Esophagus muscularis mucosa (tissue), 4 donors: ENCODE measurements at regions not wholly inside any gene's neighbourhood (a gene's known extent, or its start where the extent isn't known, plus 50 kb on each side); places are given as distances from the start of the nearest gene placed in this dataset.

Experiments
- DNase-seq: peaks from one replicate; pipeline ENCODE4 v3.0.0-alpha.2; 2017; ENCODE audit errors: extremely low spot score
- H3K27ac ChIP-seq, 4 donors: fragments of 200-600 bp; sonication (generic); replicated peaks in 1 of 4; 1 replicate in 3 of 4; 2 replicates in 1 of 4; pipeline ENCODE4 v1.5.1; 2016 to 2019; ENCODE audit warnings: mild to moderate bottlenecking in 1 of 4
- H3K27me3 ChIP-seq, 4 donors: fragments of 200-600 bp; sonication (generic); one replicate each; pipeline versions ENCODE4 v1.5.1 to v1.6.0; 2016 to 2019
- H3K36me3 ChIP-seq, 4 donors: fragments of 200-600 bp; sonication (generic); one replicate each; pipeline ENCODE4 v1.5.1; 2016 to 2019
- H3K4me1 ChIP-seq, 4 donors: fragments of 200-600 bp; sonication (generic); one replicate each; pipeline ENCODE4 v1.5.1; 2016 to 2019
- H3K4me3 ChIP-seq, 4 donors: fragments of 200-600 bp; sonication (generic); 1 replicate in 2 of 4; 2 replicates in 2 of 4; pipeline ENCODE4 v1.5.1; 2016 to 2019; ENCODE audit warnings: mild to moderate bottlenecking in 4 of 4, moderate library complexity in 1 of 4
- H3K9me3 ChIP-seq, 4 donors: fragments of 200-600 bp; sonication (generic); 1 replicate in 3 of 4; 2 replicates in 1 of 4; pipeline ENCODE4 v1.5.1; 2016 to 2019
- CTCF ChIP-seq, 3 experiments: fragments of 200-600 bp in 2 of 3; fragments of 450-650 bp in 1 of 3; sonication (generic) in 2 of 3; IDR thresholded peaks; one replicate each; pipeline ENCODE4 v1.5.1; 2017 to 2019; ENCODE audit warnings: antibody characterized with exemption in 3 of 3, mild to moderate bottlenecking in 2 of 3, moderate library complexity in 1 of 3
- EP300 ChIP-seq: sonication (generic); formaldehyde crosslinking; IDR thresholded peaks from one replicate; pipeline ENCODE4 v1.6.1; 2017; ENCODE audit warnings: antibody characterized with exemption
- POLR2A ChIP-seq: fragments of 450-650 bp; IDR thresholded peaks from one replicate; pipeline ENCODE4 v1.6.1; 2017; ENCODE audit warnings: antibody characterized with exemption, moderate library complexity, mild to moderate bottlenecking, low read depth
- POLR2AphosphoS5 ChIP-seq, 2 donors: sonication (generic); formaldehyde crosslinking; IDR thresholded peaks; one replicate each; pipeline ENCODE4 v1.6.1; 2017; ENCODE audit warnings: antibody characterized with exemption in 2 of 2
- WGBS: methylation state at CpG from one replicate; pipeline ENCODE4 v1.1.5; 2018; 5-methylcytosine and 5-hydroxymethylcytosine counted together
- intact Hi-C: fragments of 100-400 bp; cut with DNase I; formaldehyde crosslinking; loops from one replicate; pipeline ENCODE4 v1.15.1; 2023

DNA sequence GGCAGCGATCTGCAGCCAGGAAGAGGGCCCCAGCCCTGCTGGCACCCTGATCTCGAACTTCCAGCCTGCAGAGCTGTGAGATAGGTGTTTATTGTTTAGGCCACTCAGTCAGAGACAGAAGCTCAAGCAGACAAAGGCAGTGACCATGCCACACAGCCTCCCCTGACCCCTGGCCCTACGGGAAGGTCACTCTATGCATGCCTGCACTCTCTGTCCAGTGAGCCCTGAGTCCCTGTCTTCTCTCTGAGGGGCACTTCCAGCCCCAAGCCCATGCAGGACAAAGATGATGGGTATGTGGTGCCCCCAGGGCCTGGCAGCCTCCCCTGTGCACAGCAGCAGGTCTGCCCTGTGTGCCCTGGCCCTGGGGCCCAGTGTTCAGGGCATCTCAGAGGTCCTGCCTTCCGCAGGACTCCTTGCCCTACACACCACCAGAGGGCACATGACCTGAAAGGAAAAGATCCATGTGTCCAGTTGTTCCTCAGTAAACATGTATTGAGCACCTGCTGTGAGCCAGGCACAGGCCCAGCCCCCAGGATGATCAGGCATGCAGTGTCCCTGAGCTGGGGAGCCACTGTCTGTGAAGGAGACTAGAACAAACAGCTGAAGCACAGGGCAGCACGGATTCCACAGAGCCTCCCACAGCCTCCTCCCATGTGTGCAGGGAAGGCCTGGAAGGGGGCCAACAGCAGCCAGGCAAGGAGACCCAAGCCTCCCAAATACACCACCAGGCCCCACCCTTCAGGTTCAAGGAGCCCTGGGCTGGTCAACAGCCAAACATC is 109.3 kb downstream of the ATPSCKMT start:
- 67% methylated on average over 2 of the region's 5 CpGs for WGBS
- intact Hi-C loops, result no loop called here

GRCh38 chr5:10138395-10139057 is 111.2 kb downstream of the ATPSCKMT start:
- no peaks in the 10 kb centered on the region for H3K27me3 ChIP-seq
- no peaks in the 10 kb centered on the region for H3K9me3 ChIP-seq
- 74% methylated on average over 16 of the region's 18 CpGs for WGBS
- no peaks in the 10 kb centered on the region for H3K4me1 ChIP-seq
- no peak overlapping the region for H3K4me3 ChIP-seq
- DNase-seq, result no peak
- TF ChIP-seq CTCF (IDR thresholded peaks at IDR 0.05) (no peak), POLR2A (no peak), POLR2AphosphoS5 (IDR thresholded peaks at IDR 0.05) (no peak), EP300 (no peak)
- intact Hi-C loops, result no loop called here
- no peaks in the 10 kb centered on the region for H3K36me3 ChIP-seq
- no peak overlapping the region for H3K27ac ChIP-seq

More for the DNA sequence above, 109.3 kb downstream of the ATPSCKMT start:
- H3K4me1 ChIP-seq, result no peaks in the 10 kb centered on the region
- DNase-seq, result no peak
- H3K27ac ChIP-seq, result no peak overlapping the region
- no peak for TF ChIP-seq POLR2A
- TF ChIP-seq POLR2AphosphoS5 (IDR thresholded peaks at IDR 0.05), result no peak
- TF ChIP-seq EP300, result no peak
- TF ChIP-seq CTCF (IDR thresholded peaks at IDR 0.05), result no peak
- H3K9me3 ChIP-seq, result no peaks in the 10 kb centered on the region
- no peaks in the 10 kb centered on the region for H3K27me3 ChIP-seq
- H3K4me3 ChIP-seq, result no peak overlapping the region
- no peaks in the 10 kb centered on the region for H3K36me3 ChIP-seq

- intact Hi-C loops, result no loop called here
- WGBS, result 48% methylated on average over 2 of the region's 2 CpGs
- Histone ChIP-seq H3K27me3 (no peaks in the 10 kb centered on the region), H3K9me3 (no peaks in the 10 kb centered on the region), H3K36me3 (no peaks in the 10 kb centered on the region), H3K4me3 (no peak overlapping the region), H3K27ac (no peak overlapping the region), H3K4me1 (no peaks in the 10 kb centered on the region)
- no peak for DNase-seq
- TF ChIP-seq POLR2A (no peak), CTCF (IDR thresholded peaks at IDR 0.05) (no peak), POLR2AphosphoS5 (IDR thresholded peaks at IDR 0.05) (no peak), EP300 (no peak)
Measured at GRCh38 chr5:10133830-10134229, 115.9 kb downstream of the ATPSCKMT start.

- Histone ChIP-seq H3K36me3 (no peaks in the 10 kb centered on the region), H3K4me3 (no peak overlapping the region), H3K27ac (no peak overlapping the region), H3K9me3 (no peaks in the 10 kb centered on the region), H3K4me1 (no peaks in the 10 kb centered on the region), H3K27me3 (no peaks in the 10 kb centered on the region)
- WGBS, result 44% methylated on average over 3 of the region's 3 CpGs
- intact Hi-C loops, result no loop called here
- no peak for TF ChIP-seq POLR2AphosphoS5 (IDR thresholded peaks at IDR 0.05)
- TF ChIP-seq POLR2A, result no peak
- no peak for TF ChIP-seq EP300
- TF ChIP-seq CTCF (IDR thresholded peaks at IDR 0.05), result no peak
- no peak for DNase-seq
Measured at GRCh38 chr5:10130881-10131280, 118.8 kb downstream of the ATPSCKMT start.
